HG02852 (cell line): ENCODE measurements at regions not wholly inside any gene's neighbourhood (a gene's known extent, or its start where the extent isn't known, plus 50 kb on each side); places are given as distances from the start of the nearest gene placed in this dataset.
"Not testable (repeated sequence)": the region's sequence is repeated elsewhere in the genome, so short reads cannot be mapped to it uniquely, and the experiment has no call there.

ENCODE experiments used
- ATAC-seq: cut with Tn5 transposase; IDR thresholded peaks from one replicate; pipeline ENCODE4 v1.9.1; 2021; ENCODE audit warnings: mild to moderate bottlenecking, moderate library complexity; ENCODE audit not compliant: unreplicated experiment

GRCh38 chr5:15384581-15384980 lies 115.4 kb upstream of the FBXL7 start:
- no peak for ATAC-seq

- ATAC-seq, result no peak
These were observed 115.8 kb upstream of the FBXL7 start for GRCh38 chr5:15384176-15384575.

GRCh38 chr5:15383469-15383868 lies 116.5 kb upstream of the FBXL7 start:
- ATAC-seq, result no peak

GRCh38 chr5:15383021-15383420 lies 117.0 kb upstream of the FBXL7 start:
- ATAC-seq, result no peak

GRCh38 chr5:15377573-15378340 lies 122.2 kb upstream of the FBXL7 start:
- ATAC-seq, result no peak

- ATAC-seq, result no peak
These were observed 123.2 kb upstream of the FBXL7 start for GRCh38 chr5:15376803-15377202.

- no peak for ATAC-seq
These were observed 123.9 kb upstream of the FBXL7 start for GRCh38 chr5:15376088-15376487.

- no peak for ATAC-seq
These were observed 124.4 kb upstream of the FBXL7 start for GRCh38 chr5:15375559-15375958.

- ATAC-seq, result no peak
These were observed 125.1 kb upstream of the FBXL7 start for GRCh38 chr5:15374886-15375285.

- ATAC-seq, result no peak
These were observed 126.8 kb upstream of the FBXL7 start for GRCh38 chr5:15373151-15373550.

GRCh38 chr5:15371184-15371583 lies 128.8 kb upstream of the FBXL7 start:
- no peak for ATAC-seq

- no peak for ATAC-seq
These were observed 131.1 kb upstream of the FBXL7 start for GRCh38 chr5:15368835-15369234.

- ATAC-seq, result no peak
These were observed 132.5 kb upstream of the FBXL7 start for GRCh38 chr5:15367489-15367888.

GRCh38 chr5:15366676-15367391 lies 133.1 kb upstream of the FBXL7 start:
- ATAC-seq, result no peak

GRCh38 chr5:15365070-15365469 lies 134.9 kb upstream of the FBXL7 start:
- ATAC-seq, result no peak

- no peak for ATAC-seq
These were observed 136.4 kb upstream of the FBXL7 start for GRCh38 chr5:15363601-15364000.

- not testable (repeated sequence) for ATAC-seq
These were observed 142.9 kb upstream of the FBXL7 start for GRCh38 chr5:15357092-15357453.

- ATAC-seq, result not testable (repeated sequence)
These were observed 143.5 kb upstream of the FBXL7 start for GRCh38 chr5:15356308-15357091.

- no peak for ATAC-seq
These were observed 146.0 kb upstream of the FBXL7 start for GRCh38 chr5:15354021-15354420.

- ATAC-seq, result no peak
These were observed 146.8 kb upstream of the FBXL7 start for GRCh38 chr5:15353086-15353645.

GRCh38 chr5:15350614-15351013 lies 149.4 kb upstream of the FBXL7 start:
- ATAC-seq, result no peak
